Endodermal cell (in vitro differentiated cells): ENCODE measurements at regions not wholly inside any gene's neighbourhood (a gene's known extent, or its start where the extent isn't known, plus 50 kb on each side); places are given as distances from the start of the nearest gene placed in this dataset.

Experiments
- DNase-seq: peaks from one replicate; pipeline ENCODE4 v3.0.0-alpha.2; 2017
- H3K27ac ChIP-seq: 2 replicates; pipeline ENCODE4 v1.5.1; 2013; ENCODE audit warnings: mild to moderate bottlenecking, low read depth, low read length, moderate library complexity
- H3K27me3 ChIP-seq: 2 replicates; pipeline ENCODE4 v1.6.1; 2013; ENCODE audit warnings: mild to moderate bottlenecking, low read length, moderate library complexity; ENCODE audit not compliant: insufficient read depth, control insufficient read depth, poor library complexity, severe bottlenecking
- H3K36me3 ChIP-seq: 2 replicates; pipeline ENCODE4 v1.7.0; 2013; ENCODE audit warnings: mild to moderate bottlenecking, low read length, moderate library complexity; ENCODE audit not compliant: control insufficient read depth, insufficient read depth
- H3K4me1 ChIP-seq: one replicate; pipeline ENCODE4 v1.7.0; 2013; ENCODE audit warnings: low read length; ENCODE audit not compliant: control insufficient read depth, insufficient read depth
- H3K4me3 ChIP-seq: 2 replicates; pipeline ENCODE4 v1.5.1; 2013; ENCODE audit warnings: mild to moderate bottlenecking, low read length, moderate library complexity
- H3K9ac ChIP-seq: 2 replicates; pipeline ENCODE4 v1.6.1; 2013; ENCODE audit warnings: mild to moderate bottlenecking, low read length, moderate library complexity; ENCODE audit not compliant: poor library complexity, severe bottlenecking; ENCODE audit errors: extremely low read depth
- H3K9me3 ChIP-seq: 2 replicates; pipeline ENCODE4 v1.6.1; 2013; ENCODE audit warnings: mild to moderate bottlenecking, low read length, moderate library complexity; ENCODE audit not compliant: control insufficient read depth
- H3K27ac Mint-ChIP-seq: 2 replicates; pipeline ENCODE4 v1.8.0; 2020; ENCODE audit warnings: mixed read lengths
- H3K27me3 Mint-ChIP-seq: 2 replicates; pipeline ENCODE4 v1.8.0; 2021; ENCODE audit warnings: mild to moderate bottlenecking, mixed read lengths; ENCODE audit not compliant: insufficient read depth
- H3K36me3 Mint-ChIP-seq: 2 replicates; pipeline ENCODE4 v1.8.0; 2020; ENCODE audit warnings: low read depth, mixed read lengths
- H3K4me1 Mint-ChIP-seq: 2 replicates; pipeline ENCODE4 v1.8.0; 2020; ENCODE audit warnings: mixed read lengths
- H3K4me3 Mint-ChIP-seq: 2 replicates; pipeline ENCODE4 v1.8.0; 2020; ENCODE audit warnings: mild to moderate bottlenecking, moderate library complexity, mixed read lengths
- H3K9me3 Mint-ChIP-seq: 2 replicates; pipeline ENCODE4 v1.8.0; 2020; ENCODE audit warnings: mild to moderate bottlenecking, mixed read lengths
- CTCF ChIP-seq: fragments of 200-600 bp; sonication (generic); conservative IDR thresholded peaks from 2 replicates; pipeline ENCODE4 v1.5.0; 2021; ENCODE audit warnings: antibody characterized with exemption, mild to moderate bottlenecking
- WGBS, 2 experiments: methylation state at CpG; one replicate each; pipeline versions ENCODE4 v1.1.5 to v1.1.7; 2013; ENCODE audit warnings: missing lambda C conversion rate in 2 of 2, mixed read lengths in 1 of 2; ENCODE audit not compliant: insufficient coverage in 1 of 2, insufficient read length in 1 of 2; 5-methylcytosine and 5-hydroxymethylcytosine counted together

GRCh38 chr7:17168416-17168815 lies 130.0 kb upstream of the AHR start:
- Histone ChIP-seq H3K9ac (no peak overlapping the region), H3K27me3 (no peaks in the 10 kb centered on the region), H3K27ac (no peak overlapping the region), H3K4me1 (no peaks in the 10 kb centered on the region), H3K9me3 (no peaks in the 10 kb centered on the region), H3K4me3 (no peak overlapping the region), H3K36me3 (no peaks in the 10 kb centered on the region)
- H3K36me3 Mint-ChIP-seq: no peaks in the 10 kb centered on the region
- WGBS, 2 experiments: 80% methylated on average over 2 of the region's 2 CpGs; no CpG with 5 or more reads in 1 of the 2 experiments
- H3K9me3 Mint-ChIP-seq: no peaks in the 10 kb centered on the region
- H3K27ac Mint-ChIP-seq: no peak overlapping the region
- peaks cover 5% of the 10 kb centered on the region for H3K4me1 Mint-ChIP-seq
- DNase-seq: no peak
- H3K4me3 Mint-ChIP-seq: no peak overlapping the region
- TF ChIP-seq CTCF: no peak
- no peaks in the 10 kb centered on the region for H3K27me3 Mint-ChIP-seq

GRCh38 chr7:17171427-17171826 lies 127.0 kb upstream of the AHR start:
- WGBS, 2 experiments: 100% methylated on average over 1 of the region's 3 CpGs; no CpG with 5 or more reads in 1 of the 2 experiments
- H3K4me3 Mint-ChIP-seq: no peak overlapping the region
- DNase-seq: no peak

GRCh38 chr7:17176371-17177032 lies 122.0 kb upstream of the AHR start:
- no peak overlapping the region for H3K9ac ChIP-seq
- 93 to 95% methylated on average over 8 to 11 of the region's 11 CpGs for WGBS, 2 experiments
- no peak overlapping the region for H3K4me3 ChIP-seq
- TF ChIP-seq CTCF: no peak
- Mint-ChIP-seq H3K9me3 (no peaks in the 10 kb centered on the region), H3K36me3 (no peaks in the 10 kb centered on the region), H3K4me3 (no peak overlapping the region), H3K27me3 (peaks cover 6% of the 10 kb centered on the region), H3K4me1 (no peaks in the 10 kb centered on the region), H3K27ac (no peak overlapping the region)
- H3K27ac ChIP-seq: no peak overlapping the region
- no peaks in the 10 kb centered on the region for H3K9me3 ChIP-seq
- DNase-seq: no peak
- H3K27me3 ChIP-seq: no peaks in the 10 kb centered on the region
- no peaks in the 10 kb centered on the region for H3K36me3 ChIP-seq
- H3K4me1 ChIP-seq: no peaks in the 10 kb centered on the region

More at GRCh38 chr7:17171427-17171826, 127.0 kb upstream of the AHR start:
- H3K9me3 ChIP-seq: no peaks in the 10 kb centered on the region
- H3K9ac ChIP-seq: no peak overlapping the region
- Mint-ChIP-seq H3K27me3 (peaks cover 6% of the 10 kb centered on the region), H3K36me3 (no peaks in the 10 kb centered on the region), H3K9me3 (no peaks in the 10 kb centered on the region), H3K27ac (no peak overlapping the region), H3K4me1 (peaks cover 5% of the 10 kb centered on the region)
- H3K36me3 ChIP-seq: no peaks in the 10 kb centered on the region
- no peak overlapping the region for H3K27ac ChIP-seq
- no peak overlapping the region for H3K4me3 ChIP-seq
- H3K4me1 ChIP-seq: no peaks in the 10 kb centered on the region
- no peaks in the 10 kb centered on the region for H3K27me3 ChIP-seq
- TF ChIP-seq CTCF: no peak
